Uterus (tissue), 3 donors: ENCODE measurements at regions not wholly inside any gene's neighbourhood (a gene's known extent, or its start where the extent isn't known, plus 50 kb on each side); places are given as distances from the start of the nearest gene placed in this dataset.

ENCODE experiments used
- DNase-seq, 2 donors: peaks; one replicate each; pipeline ENCODE4 v3.0.0-alpha.2; 2019 to 2020
- H3K27ac ChIP-seq, 2 donors: fragments of 200-600 bp; sonication (generic); 1 replicate in 1 of 2; 2 replicates in 1 of 2; pipeline ENCODE4 v1.5.1; 2016 to 2018
- H3K27me3 ChIP-seq, 2 donors: fragments of 200-600 bp; sonication (generic); one replicate each; pipeline ENCODE4 v1.5.1; 2018 to 2019; ENCODE audit warnings: control low read depth in 1 of 2
- H3K36me3 ChIP-seq, 2 donors: fragments of 200-600 bp; sonication (generic); one replicate each; pipeline ENCODE4 v1.5.1; 2019; ENCODE audit warnings: control low read depth in 1 of 2
- H3K4me1 ChIP-seq, 2 donors: fragments of 200-600 bp; sonication (generic); one replicate each; pipeline ENCODE4 v1.5.1; 2018 to 2019; ENCODE audit warnings: control low read depth in 1 of 2
- H3K4me3 ChIP-seq, 2 donors: fragments of 200-600 bp; sonication (generic); 1 replicate in 1 of 2; 2 replicates in 1 of 2; pipeline ENCODE4 v1.5.1; 2018 to 2019; ENCODE audit warnings: mild to moderate bottlenecking in 1 of 2
- H3K9me3 ChIP-seq, 2 donors: fragments of 200-600 bp; sonication (generic); one replicate each; pipeline ENCODE4 v1.5.1; 2019; ENCODE audit warnings: control low read depth in 1 of 2
- CTCF ChIP-seq, 4 experiments: fragments of 200-600 bp in 2 of 4; fragments of 450-650 bp in 2 of 4; sonication (generic) in 2 of 4; IDR thresholded peaks; one replicate each; pipeline ENCODE4 v1.5.1; 2016 to 2019; ENCODE audit warnings: antibody characterized with exemption in 4 of 4, mild to moderate bottlenecking in 2 of 4, moderate library complexity in 1 of 4
- POLR2A ChIP-seq, 2 donors: fragments of 450-650 bp; IDR thresholded peaks; one replicate each; pipeline ENCODE4 v1.6.1; 2016; ENCODE audit warnings: antibody characterized with exemption in 2 of 2, mild to moderate bottlenecking in 1 of 2, moderate library complexity in 1 of 2
- intact Hi-C: fragments of 100-400 bp; cut with DNase I; formaldehyde crosslinking; loops from one replicate; pipeline ENCODE4 v1.15.1; 2023; ENCODE audit warnings: low total_unique reads
- donor health status: DM: yes; HTN: yes; CAD: no.

- no peak for TF ChIP-seq CTCF (IDR thresholded peaks at IDR 0.05)
- TF ChIP-seq POLR2A (IDR thresholded peaks at IDR 0.05), result no peak
- intact Hi-C loops, result no loop called here
These were observed 97.0 kb upstream of the MOCS2 start for GRCh38 chr5:53206562-53206961.

GRCh38 chr5:53211799-53212198 is 102.2 kb upstream of the MOCS2 start:
- Histone ChIP-seq H3K4me1 (no peaks in the 10 kb centered on the region), H3K4me3 (no peak overlapping the region), H3K36me3 (no peaks in the 10 kb centered on the region), H3K9me3 (no peaks in the 10 kb centered on the region), H3K27ac (no peak overlapping the region), H3K27me3 (no peaks in the 10 kb centered on the region)
- DNase-seq, result no peak
- intact Hi-C loops, result no loop called here
- TF ChIP-seq CTCF (IDR thresholded peaks at IDR 0.05), result no peak
- no peak for TF ChIP-seq POLR2A (IDR thresholded peaks at IDR 0.05)

More at GRCh38 chr5:53206562-53206961, 97.0 kb upstream of the MOCS2 start:
- no peaks in the 10 kb centered on the region for H3K4me1 ChIP-seq
- H3K27me3 ChIP-seq, result no peaks in the 10 kb centered on the region
- DNase-seq, result no peak
- no peak overlapping the region for H3K4me3 ChIP-seq
- no peaks in the 10 kb centered on the region for H3K9me3 ChIP-seq
- no peaks in the 10 kb centered on the region for H3K36me3 ChIP-seq
- no peak overlapping the region for H3K27ac ChIP-seq

- TF ChIP-seq POLR2A (IDR thresholded peaks at IDR 0.05) (no peak), CTCF (IDR thresholded peaks at IDR 0.05) (no peak)
- Histone ChIP-seq H3K9me3 (no peaks in the 10 kb centered on the region), H3K4me3 (no peak overlapping the region), H3K36me3 (no peaks in the 10 kb centered on the region), H3K27me3 (no peaks in the 10 kb centered on the region), H3K27ac (no peak overlapping the region), H3K4me1 (no peaks in the 10 kb centered on the region)
- intact Hi-C loops, result no loop called here
- DNase-seq, result no peak
These were observed 109.6 kb upstream of the MOCS2 start for GRCh38 chr5:53219174-53219573.

GRCh38 chr5:53219610-53220009 is 110.1 kb upstream of the MOCS2 start:
- Histone ChIP-seq H3K4me3 (no peak overlapping the region), H3K9me3 (no peaks in the 10 kb centered on the region), H3K4me1 (no peaks in the 10 kb centered on the region), H3K27me3 (no peaks in the 10 kb centered on the region), H3K36me3 (no peaks in the 10 kb centered on the region), H3K27ac (no peak overlapping the region)
- DNase-seq, result no peak
- intact Hi-C loops, result no loop called here
- TF ChIP-seq CTCF (IDR thresholded peaks at IDR 0.05) (no peak), POLR2A (IDR thresholded peaks at IDR 0.05) (no peak)

- Histone ChIP-seq H3K9me3 (no peaks in the 10 kb centered on the region), H3K4me3 (no peak overlapping the region), H3K36me3 (no peaks in the 10 kb centered on the region), H3K4me1 (no peaks in the 10 kb centered on the region), H3K27me3 (no peaks in the 10 kb centered on the region), H3K27ac (no peak overlapping the region)
- DNase-seq, result no peak
- TF ChIP-seq POLR2A (IDR thresholded peaks at IDR 0.05) (no peak), CTCF (IDR thresholded peaks at IDR 0.05) (no peak)
- intact Hi-C loops, result no loop called here
These were observed 124.3 kb upstream of the MOCS2 start for GRCh38 chr5:53233645-53234405.
